ENCODE measurements at regions not wholly inside any gene's neighbourhood (a gene's known extent, or its start where the extent isn't known, plus 50 kb on each side); places are given as distances from the start of the nearest gene placed in this dataset.

DNA sequence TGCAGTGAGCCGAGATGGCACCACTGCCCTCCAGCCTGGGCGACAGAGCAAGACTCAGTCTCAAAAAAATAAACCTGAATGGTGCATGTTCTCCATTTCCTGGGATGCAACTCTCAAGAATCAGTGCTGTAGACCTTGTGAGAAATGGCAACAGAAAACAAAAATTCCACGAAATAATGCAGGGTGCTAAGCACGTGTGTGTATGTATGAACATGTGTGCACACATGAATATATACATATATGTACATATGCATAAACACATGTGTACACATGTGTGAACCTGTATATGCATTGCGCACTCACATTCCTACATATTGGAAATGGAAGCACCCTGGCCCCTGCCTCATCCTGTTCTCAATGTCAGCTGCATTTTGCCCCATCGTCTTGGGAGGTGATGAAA is 548.5 kb downstream of the TCERG1L start:
- Histone ChIP-seq H3K4me2 (no peak overlapping the region), H3K9me3 (no peaks in the 10 kb centered on the region), H3K4me1 (no peaks in the 10 kb centered on the region), H3K27ac (no peak overlapping the region), H3K4me3 (no peak overlapping the region)
- ATAC-seq (no peak), FAIRE-seq (no peak), DNase-seq (ENCODE audit: low read depth in 1 of 2, low spot score in 1 of 2) (no peak)
- POLR2A ChIA-PET: no interaction called here
- 11% methylated on average over 6 of the region's 6 CpGs for WGBS (ENCODE audit: missing lambda C conversion rate)
- no peak for TF ChIP-seq JUN (IDR thresholded peaks at IDR 0.05)
- CTCF ChIA-PET: interaction anchor here (0.9 kb wide), 1 partner anchor 14 kb away, joined by 3 read pairs; no protein-coding TSS in a partner anchor

DNA sequence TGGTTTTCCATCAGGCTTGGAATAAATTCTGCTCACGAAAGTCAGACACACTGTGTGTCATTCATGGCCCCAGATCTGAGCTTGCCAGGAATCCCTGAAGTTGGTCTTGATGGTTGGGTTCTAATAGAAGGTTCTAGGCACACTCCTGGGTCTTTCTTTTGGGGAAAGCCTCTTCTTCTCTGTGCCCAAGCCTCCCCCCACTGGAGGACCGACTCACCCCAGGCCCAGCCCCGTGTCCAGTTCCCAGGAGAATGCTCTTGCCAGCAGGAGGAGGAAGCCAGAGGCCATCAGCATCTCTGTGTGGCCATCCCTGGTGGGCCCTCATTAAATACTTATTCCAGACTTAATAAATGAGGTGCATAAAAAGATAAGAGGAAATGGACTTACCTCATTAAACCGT is 548.0 kb downstream of the TCERG1L start:
- Histone ChIP-seq H3K27ac (no peak overlapping the region), H3K4me2 (no peak overlapping the region), H3K4me1 (no peaks in the 10 kb centered on the region), H3K4me3 (no peak overlapping the region), H3K9me3 (no peaks in the 10 kb centered on the region)
- no peak for FAIRE-seq
- ATAC-seq: no peak
- TF ChIP-seq RARB (CRISPR knock-in tag; IDR thresholded peaks at IDR 0.05) (no peak), FOSL2 (IDR thresholded peaks at IDR 0.05) (no peak), FOSL2 (CRISPR knock-in tag; IDR thresholded peaks at IDR 0.05) (no peak), HOXB5 (CRISPR knock-in tag; IDR thresholded peaks at IDR 0.05) (no peak), RFX5 (IDR thresholded peaks at IDR 0.05) (no peak), JUN (IDR thresholded peaks at IDR 0.05) (no peak), CHD2 (IDR thresholded peaks at IDR 0.05; ENCODE audit: low read length, partially characterized antibody) (no peak), ESRRA (IDR thresholded peaks at IDR 0.05; ENCODE audit: borderline replicate concordance, low read length) (no peak), RNF2 (IDR thresholded peaks at IDR 0.05; ENCODE audit: borderline replicate concordance, low read depth) (no peak), CHD4 (IDR thresholded peaks at IDR 0.05; ENCODE audit: borderline replicate concordance) (no peak), JUNB (IDR thresholded peaks at IDR 0.05) (no peak), RCOR1 (IDR thresholded peaks at IDR 0.05; ENCODE audit: low read depth, low read length) (no peak), KDM5A (IDR thresholded peaks at IDR 0.05) (no peak)
- TF ChIP-seq, protein P1, sequence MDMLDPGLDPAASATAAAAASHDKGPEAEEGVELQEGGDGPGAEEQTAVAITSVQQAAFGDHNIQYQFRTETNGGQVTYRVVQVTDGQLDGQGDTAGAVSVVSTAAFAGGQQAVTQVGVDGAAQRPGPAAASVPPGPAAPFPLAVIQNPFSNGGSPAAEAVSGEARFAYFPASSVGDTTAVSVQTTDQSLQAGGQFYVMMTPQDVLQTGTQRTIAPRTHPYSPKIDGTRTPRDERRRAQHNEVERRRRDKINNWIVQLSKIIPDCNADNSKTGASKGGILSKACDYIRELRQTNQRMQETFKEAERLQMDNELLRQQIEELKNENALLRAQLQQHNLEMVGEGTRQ (IDR thresholded peaks at IDR 0.05): no peak
- TF ChIP-seq, protein P2, sequence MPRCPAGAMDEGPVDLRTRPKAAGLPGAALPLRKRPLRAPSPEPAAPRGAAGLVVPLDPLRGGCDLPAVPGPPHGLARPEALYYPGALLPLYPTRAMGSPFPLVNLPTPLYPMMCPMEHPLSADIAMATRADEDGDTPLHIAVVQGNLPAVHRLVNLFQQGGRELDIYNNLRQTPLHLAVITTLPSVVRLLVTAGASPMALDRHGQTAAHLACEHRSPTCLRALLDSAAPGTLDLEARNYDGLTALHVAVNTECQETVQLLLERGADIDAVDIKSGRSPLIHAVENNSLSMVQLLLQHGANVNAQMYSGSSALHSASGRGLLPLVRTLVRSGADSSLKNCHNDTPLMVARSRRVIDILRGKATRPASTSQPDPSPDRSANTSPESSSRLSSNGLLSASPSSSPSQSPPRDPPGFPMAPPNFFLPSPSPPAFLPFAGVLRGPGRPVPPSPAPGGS (IDR thresholded peaks at IDR 0.05): no peak
- no peak for DNase-seq (ENCODE audit: low read depth in 1 of 2, low spot score in 1 of 2)
- WGBS (ENCODE audit: missing lambda C conversion rate): 10% methylated on average over 4 of the region's 4 CpGs
- ChIA-PET POLR2A (no interaction called here), CTCF (no interaction called here)

DNA sequence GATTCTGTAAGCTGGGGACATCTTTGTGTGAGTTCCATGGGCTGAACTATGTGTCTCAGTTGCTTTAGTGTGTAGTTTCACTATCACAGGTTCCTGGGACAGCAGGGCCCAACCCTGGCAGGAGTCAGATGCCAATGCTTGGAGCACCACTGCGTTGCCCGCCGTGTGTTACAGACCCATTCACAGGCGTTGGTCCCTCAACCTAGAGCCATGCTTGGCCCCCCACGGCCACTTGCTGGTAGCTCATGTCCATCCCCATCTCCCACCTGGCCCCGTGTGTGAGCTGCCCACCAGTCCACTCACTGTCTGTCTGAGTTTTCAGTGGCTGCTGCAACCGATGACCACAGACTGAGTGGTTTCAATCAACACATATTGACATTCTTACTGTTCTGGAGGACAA is 546.9 kb downstream of the TCERG1L start:
- no peak for TF ChIP-seq KDM5A (IDR thresholded peaks at IDR 0.05)
- TF ChIP-seq POLR2AphosphoS2 (conservative IDR thresholded peaks at IDR 0.05; ENCODE audit: low read length): no peak
- TF ChIP-seq, protein P3, sequence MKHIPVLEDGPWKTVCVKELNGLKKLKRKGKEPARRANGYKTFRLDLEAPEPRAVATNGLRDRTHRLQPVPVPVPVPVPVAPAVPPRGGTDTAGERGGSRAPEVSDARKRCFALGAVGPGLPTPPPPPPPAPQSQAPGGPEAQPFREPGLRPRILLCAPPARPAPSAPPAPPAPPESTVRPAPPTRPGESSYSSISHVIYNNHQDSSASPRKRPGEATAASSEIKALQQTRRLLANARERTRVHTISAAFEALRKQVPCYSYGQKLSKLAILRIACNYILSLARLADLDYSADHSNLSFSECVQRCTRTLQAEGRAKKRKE (CRISPR knock-in tag; IDR thresholded peaks at IDR 0.05; ENCODE audit: low read depth): no peak
- TF ChIP-seq CHD2 (IDR thresholded peaks at IDR 0.05; ENCODE audit: low read length, partially characterized antibody): no peak
- H3K4me2 ChIP-seq: no peak overlapping the region
- DNase-seq (ENCODE audit: low read depth in 1 of 2, low spot score in 1 of 2) (no peak), FAIRE-seq (no peak), ATAC-seq (no peak)
- 5% methylated on average over 7 of the region's 7 CpGs for WGBS (ENCODE audit: missing lambda C conversion rate)
- CTCF ChIA-PET: no interaction called here
- H3K4me3 ChIP-seq: no peak overlapping the region
- POLR2A ChIA-PET: no interaction called here
- no peaks in the 10 kb centered on the region for H3K9me3 ChIP-seq
- no peak overlapping the region for H3K27ac ChIP-seq
- H3K4me1 ChIP-seq: no peaks in the 10 kb centered on the region

DNA sequence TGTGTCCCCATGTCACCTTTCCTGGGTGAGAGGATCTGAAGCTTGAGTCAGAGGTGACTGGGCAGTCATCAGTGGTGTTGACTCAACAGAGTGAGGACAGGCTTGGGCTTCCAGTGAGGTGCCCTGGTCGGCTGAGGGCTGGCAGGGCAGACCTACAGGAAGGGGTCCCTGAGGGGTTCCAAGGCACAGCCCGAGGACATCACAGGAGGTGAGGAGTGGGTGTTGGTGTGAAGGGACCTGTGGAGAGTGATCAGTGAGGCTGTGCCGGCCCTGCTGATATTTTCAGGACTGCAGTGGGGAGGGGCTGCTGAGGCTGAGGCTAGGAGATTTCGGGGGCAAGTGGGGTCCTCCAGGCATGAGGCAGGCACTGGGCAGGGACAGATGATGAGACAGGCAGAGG is 545.5 kb downstream of the TCERG1L start:
- Histone ChIP-seq H3K9me3 (no peaks in the 10 kb centered on the region), H3K4me3 (no peak overlapping the region), H3K4me2 (no peak overlapping the region), H3K27ac (no peak overlapping the region), H3K4me1 (no peaks in the 10 kb centered on the region)
- 6% methylated on average over 3 of the region's 4 CpGs for WGBS (ENCODE audit: missing lambda C conversion rate)
- DNase-seq (ENCODE audit: low read depth in 1 of 2, low spot score in 1 of 2): no peak
- ATAC-seq: no peak
- no peak for FAIRE-seq
- ChIA-PET CTCF (interaction anchor here (1.5 kb wide), 1 partner anchor 16 kb away, joined by 3 read pairs; no protein-coding TSS in a partner anchor), POLR2A (no interaction called here)
- TF ChIP-seq HEYL (CRISPR knock-in tag; IDR thresholded peaks at IDR 0.05) (no peak), HDAC2 (IDR thresholded peaks at IDR 0.05) (no peak), RARB (CRISPR knock-in tag; IDR thresholded peaks at IDR 0.05) (no peak), KDM5A (IDR thresholded peaks at IDR 0.05) (no peak), JUN (IDR thresholded peaks at IDR 0.05) (no peak), NPAS2 (CRISPR knock-in tag; IDR thresholded peaks at IDR 0.05; ENCODE audit: borderline replicate concordance) (no peak), KDM1A (IDR thresholded peaks at IDR 0.05; ENCODE audit: low read depth) (no peak), NR3C1 (IDR thresholded peaks at IDR 0.05) (no peak), POLR2AphosphoS2 (conservative IDR thresholded peaks at IDR 0.05; ENCODE audit: low read length) (no peak), EHMT2 (IDR thresholded peaks at IDR 0.05; ENCODE audit: low read depth) (no peak)
- TF ChIP-seq, protein P4, sequence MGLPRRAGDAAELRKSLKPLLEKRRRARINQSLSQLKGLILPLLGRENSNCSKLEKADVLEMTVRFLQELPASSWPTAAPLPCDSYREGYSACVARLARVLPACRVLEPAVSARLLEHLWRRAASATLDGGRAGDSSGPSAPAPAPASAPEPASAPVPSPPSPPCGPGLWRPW (IDR thresholded peaks at IDR 0.05): no peak
- TF ChIP-seq, protein P3 (CRISPR knock-in tag; IDR thresholded peaks at IDR 0.05; ENCODE audit: low read depth): no peak
- TF ChIP-seq, protein P5, sequence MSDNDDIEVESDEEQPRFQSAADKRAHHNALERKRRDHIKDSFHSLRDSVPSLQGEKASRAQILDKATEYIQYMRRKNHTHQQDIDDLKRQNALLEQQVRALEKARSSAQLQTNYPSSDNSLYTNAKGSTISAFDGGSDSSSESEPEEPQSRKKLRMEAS (IDR thresholded peaks at IDR 0.05): no peak
- TF ChIP-seq, protein P6, sequence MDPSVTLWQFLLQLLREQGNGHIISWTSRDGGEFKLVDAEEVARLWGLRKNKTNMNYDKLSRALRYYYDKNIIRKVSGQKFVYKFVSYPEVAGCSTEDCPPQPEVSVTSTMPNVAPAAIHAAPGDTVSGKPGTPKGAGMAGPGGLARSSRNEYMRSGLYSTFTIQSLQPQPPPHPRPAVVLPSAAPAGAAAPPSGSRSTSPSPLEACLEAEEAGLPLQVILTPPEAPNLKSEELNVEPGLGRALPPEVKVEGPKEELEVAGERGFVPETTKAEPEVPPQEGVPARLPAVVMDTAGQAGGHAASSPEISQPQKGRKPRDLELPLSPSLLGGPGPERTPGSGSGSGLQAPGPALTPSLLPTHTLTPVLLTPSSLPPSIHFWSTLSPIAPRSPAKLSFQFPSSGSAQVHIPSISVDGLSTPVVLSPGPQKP (IDR thresholded peaks at IDR 0.05; ENCODE audit: low read depth, low read length): no peak

Data from A549 (cell line).